ENCODE measurements at regions not wholly inside any gene's neighbourhood (a gene's known extent, or its start where the extent isn't known, plus 50 kb on each side); places are given as distances from the start of the nearest gene placed in this dataset.

DNA sequence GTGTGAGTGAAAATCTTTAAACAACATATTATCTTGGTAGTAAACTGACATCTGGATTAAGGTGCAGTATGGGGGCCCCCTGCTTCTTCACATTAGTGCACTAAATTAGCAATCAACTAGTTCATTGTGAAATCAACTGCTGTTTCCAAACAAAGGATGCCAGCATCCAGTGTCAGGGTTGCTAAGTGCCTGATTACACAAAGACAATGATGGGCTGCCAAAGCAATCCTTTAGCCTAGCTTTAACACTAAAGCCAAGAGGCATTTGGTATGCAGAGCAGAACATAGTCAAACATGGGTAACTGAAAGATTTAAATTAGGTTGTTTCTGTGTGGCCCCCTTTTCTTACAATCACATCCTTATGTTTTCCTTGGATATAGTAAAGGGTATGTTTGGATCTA is 543.1 kb upstream of the SLITRK5 start:
- TF ChIP-seq, protein P1, sequence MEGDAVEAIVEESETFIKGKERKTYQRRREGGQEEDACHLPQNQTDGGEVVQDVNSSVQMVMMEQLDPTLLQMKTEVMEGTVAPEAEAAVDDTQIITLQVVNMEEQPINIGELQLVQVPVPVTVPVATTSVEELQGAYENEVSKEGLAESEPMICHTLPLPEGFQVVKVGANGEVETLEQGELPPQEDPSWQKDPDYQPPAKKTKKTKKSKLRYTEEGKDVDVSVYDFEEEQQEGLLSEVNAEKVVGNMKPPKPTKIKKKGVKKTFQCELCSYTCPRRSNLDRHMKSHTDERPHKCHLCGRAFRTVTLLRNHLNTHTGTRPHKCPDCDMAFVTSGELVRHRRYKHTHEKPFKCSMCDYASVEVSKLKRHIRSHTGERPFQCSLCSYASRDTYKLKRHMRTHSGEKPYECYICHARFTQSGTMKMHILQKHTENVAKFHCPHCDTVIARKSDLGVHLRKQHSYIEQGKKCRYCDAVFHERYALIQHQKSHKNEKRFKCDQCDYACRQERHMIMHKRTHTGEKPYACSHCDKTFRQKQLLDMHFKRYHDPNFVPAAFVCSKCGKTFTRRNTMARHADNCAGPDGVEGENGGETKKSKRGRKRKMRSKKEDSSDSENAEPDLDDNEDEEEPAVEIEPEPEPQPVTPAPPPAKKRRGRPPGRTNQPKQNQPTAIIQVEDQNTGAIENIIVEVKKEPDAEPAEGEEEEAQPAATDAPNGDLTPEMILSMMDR (optimal IDR thresholded peaks at IDR 0.05 in 1 of 3, IDR thresholded peaks at IDR 0.05 in 1 of 3, conservative IDR thresholded peaks at IDR 0.05 in 1 of 3; ENCODE audit: extremely low read depth in 1 of 3, insufficient read depth in 2 of 3, low read length in 3 of 3), result no peak
- TF ChIP-seq EZH2 (IDR thresholded peaks at IDR 0.05; ENCODE audit: low read length), result no peak
